Stimulated activated CD4-positive, alpha-beta T cell treated with anti-CD3 and anti-CD28 coated beads, Interleukin-1b, Interleukin-23, amount 100 ng/mL, for 24 hours (primary cell): ENCODE measurements at regions not wholly inside any gene's neighbourhood (a gene's known extent, or its start where the extent isn't known, plus 50 kb on each side); places are given as distances from the start of the nearest gene placed in this dataset.

Experiments
- DNase-seq, 4 experiments: peaks; one replicate each; pipeline ENCODE4 v3.0.0-alpha.2; 2020; ENCODE audit warnings: low read depth in 4 of 4, low spot score in 1 of 4

DNA sequence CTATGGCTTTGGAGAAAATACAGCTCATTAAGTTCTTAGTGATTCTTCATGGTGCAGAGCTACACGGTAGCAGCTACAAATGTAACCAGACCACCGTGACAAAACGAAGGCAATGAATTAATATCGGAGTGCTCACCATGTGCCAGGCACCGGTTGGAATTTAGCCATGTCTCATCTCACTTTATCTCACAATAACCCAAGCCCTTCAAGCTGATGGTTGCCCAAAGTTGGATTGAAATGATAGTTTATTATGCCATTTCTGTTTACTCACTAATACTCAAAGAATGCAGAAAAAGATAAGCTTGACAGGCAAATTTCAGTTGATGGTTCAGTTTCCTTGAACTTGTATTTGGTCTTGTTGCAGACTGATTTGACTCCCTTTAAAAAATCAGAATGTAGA, 312.6 kb downstream of the SKIDA1 start:
- DNase-seq: no peak

DNA sequence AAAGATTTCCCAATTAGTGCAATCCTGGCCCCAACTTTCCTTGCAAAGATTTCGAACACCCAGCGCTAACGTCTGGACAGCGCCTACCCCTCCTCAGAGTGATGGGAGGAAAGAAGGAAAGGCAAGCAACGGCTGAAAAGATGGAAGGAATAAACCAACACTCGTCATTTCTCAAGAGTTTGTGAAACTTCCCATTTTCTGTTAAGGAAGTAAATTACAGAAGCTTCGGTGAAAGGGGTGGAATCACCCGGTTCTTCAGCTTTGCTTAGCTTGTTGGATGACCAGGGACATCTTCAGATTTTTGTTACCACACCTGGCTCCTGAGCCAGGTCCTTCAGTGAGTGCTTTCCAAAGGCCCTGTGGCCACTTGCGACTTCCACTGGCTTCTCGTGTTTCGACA, 313.1 kb downstream of the SKIDA1 start:
- DNase-seq: no peak

DNA sequence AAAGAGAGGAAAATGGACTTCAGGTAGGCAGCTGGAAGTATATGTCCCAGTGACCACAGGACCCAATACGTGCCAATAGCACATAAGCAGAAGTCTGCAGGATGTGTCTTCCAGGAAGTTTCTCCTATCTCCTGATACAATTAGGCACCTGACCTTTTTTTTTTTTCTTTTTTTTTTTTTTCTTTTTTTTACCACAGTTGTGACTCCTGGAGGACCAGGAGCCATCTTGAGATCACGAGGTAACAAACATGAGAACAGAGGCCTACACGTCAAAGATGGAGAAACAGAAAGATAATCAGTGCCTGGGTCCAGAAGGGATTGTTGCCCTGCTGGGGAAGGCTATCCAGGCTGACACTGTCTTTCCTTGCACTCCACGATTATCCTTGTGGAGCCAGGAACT, 312.4 kb upstream of the NEBL start:
- no peak for DNase-seq

- DNase-seq: no peak
These were observed 311.7 kb upstream of the NEBL start for GRCh38 chr10:21208666-21209316.

GRCh38 chr10:21207852-21208646, 310.9 kb upstream of the NEBL start:
- no peak for DNase-seq

- no peak for DNase-seq
These were observed 308.2 kb upstream of the NEBL start for GRCh38 chr10:21205328-21205727.

- no peak for DNase-seq
These were observed 306.5 kb upstream of the NEBL start for GRCh38 chr10:21203473-21204107.

GRCh38 chr10:21202776-21203462, 305.8 kb upstream of the NEBL start:
- DNase-seq: no peak

DNA sequence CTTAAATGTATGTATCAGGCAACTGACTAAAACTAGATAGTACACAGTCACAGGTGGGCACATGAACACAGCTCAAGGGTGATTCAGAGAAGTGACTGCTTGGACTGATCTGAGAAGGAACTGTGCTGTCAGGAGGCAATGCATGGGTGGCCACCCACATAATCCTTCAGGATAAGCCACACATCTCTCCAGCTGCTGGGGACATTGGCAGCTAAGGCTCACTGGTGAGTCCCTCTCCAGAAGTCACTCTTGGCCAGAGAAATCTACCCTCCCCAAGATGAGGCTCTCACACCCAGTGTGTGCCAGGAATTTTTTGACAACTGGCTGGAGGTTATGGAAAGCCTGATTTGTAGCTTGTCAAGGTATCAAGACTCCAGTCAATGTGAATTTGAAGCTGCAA, 302.4 kb upstream of the NEBL start:
- no peak for DNase-seq

DNA sequence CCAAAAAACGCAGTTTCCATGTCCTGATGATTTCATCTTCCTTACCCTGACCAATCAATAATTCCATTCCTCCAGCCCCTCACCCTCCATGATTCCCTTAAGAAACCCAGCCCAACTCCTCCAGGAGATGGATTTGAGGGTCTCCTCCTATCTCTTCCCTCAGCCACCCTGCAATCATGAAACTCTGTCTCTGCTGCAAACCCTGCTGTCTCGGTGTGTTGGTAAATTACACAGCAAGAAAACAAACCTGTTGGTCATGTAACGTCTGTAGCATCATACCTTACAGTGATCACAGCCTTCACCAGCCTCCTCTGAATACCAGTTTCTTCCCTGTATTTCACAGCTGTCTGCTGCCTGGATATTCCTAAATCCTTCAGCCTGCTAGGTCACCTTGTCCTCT, 300.7 kb upstream of the NEBL start:
- no peak for DNase-seq

DNA sequence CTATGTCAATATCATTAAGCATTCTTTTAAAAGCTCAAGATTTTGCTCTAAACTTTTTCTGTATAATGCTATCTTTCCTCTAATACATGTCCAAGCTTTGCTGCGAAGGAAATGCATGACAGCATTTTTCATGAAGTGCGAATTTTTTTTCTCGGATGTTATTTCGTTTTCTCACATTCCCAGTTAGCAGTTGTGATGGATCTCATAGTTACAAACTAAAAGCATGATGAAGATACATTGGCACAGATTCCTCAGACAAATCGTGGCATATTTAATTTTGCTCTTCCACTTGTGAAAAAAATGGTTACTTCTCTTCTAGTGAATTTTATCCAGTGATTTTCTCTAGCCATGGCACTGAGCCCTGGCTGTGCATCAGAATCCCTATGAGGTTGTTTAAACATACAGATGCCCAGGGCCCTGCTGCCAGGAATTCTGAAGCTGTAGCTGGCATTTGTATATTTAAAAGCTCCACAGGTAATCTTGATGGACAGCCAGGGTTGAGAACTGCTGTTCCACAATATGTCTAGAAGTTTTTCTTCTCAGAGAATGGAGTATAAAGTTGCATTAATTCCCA, 299.8 kb upstream of the NEBL start:
- DNase-seq: no peak

DNA sequence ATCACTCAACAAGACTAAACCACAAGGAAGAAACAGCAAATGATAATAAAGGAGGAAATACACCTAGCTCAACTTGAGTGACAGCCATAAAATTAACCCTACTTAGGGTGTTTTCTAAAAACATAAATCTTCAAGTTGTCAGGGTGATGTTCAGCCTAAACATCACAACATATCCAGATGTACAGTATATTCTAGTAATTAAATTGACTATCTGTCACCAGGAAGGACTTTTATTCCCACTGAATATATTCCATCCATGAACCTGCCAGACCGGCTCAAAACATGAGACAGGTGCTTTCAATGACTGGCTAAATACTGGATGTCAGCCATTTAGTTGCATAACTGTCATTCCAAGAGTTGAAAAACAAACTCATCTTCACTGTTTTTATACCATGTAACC, 298.1 kb upstream of the NEBL start:
- DNase-seq: no peak

GRCh38 chr10:21194510-21194993, 297.4 kb upstream of the NEBL start:
- DNase-seq: no peak

DNA sequence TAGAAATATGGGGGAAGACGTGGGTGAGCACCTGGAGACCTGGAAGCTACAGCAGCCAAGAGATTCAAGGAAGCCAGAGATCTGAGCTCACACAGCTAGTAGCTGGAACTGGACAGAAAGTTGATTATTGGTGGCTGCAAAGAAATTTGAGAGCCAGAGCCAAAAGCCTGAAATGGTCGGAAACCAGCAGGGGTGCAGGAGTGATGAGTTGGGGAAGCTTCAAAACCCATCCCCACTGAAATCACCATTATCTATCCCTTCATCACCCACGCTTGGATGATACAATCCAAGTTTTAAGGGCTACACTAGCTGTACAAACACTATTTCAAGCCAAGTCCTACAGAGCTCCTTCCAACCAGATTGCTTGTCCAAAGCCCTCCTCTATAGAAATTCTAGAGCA, 296.1 kb upstream of the NEBL start:
- no peak for DNase-seq

DNA sequence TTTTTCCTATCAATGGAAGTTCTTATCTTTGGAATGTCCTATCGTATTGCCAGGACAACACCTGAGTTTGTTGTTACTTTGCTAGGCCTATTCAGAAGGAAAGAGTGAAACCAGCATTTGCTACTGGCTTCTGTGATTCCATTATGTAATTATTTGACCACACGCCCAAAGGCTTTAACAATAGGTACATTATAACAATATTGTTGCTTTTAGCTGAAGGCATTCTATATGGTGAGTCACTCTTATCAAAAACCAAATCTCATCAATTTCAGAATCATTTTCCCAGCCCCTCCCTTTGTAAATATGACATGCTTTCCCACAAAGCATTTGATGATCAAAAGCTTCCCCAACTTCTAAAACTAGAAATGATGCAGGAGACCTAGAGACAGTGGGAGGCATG, 294.4 kb upstream of the NEBL start:
- no peak for DNase-seq

DNA sequence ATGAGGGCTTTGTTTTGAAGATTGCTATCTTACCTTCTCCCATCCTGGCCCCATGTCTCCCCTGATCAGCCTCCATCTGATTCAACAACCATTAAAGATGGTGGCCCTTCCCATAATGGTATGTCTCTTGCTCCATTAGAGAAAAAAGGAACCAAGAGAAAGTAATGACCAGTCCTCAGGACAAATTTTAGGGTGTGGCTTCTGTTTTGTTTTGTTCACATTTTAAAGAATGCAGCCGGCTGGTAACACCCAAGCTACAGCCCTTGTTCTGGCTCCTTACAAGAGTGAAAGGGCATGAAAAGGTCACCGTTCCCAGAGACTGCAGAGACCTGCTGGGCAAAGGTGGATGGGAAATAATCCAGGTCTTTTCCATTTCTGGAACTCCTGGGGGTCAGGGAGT, 287.9 kb upstream of the NEBL start:
- DNase-seq: no peak

GRCh38 chr10:21184216-21184615, 287.1 kb upstream of the NEBL start:
- DNase-seq: no peak

DNA sequence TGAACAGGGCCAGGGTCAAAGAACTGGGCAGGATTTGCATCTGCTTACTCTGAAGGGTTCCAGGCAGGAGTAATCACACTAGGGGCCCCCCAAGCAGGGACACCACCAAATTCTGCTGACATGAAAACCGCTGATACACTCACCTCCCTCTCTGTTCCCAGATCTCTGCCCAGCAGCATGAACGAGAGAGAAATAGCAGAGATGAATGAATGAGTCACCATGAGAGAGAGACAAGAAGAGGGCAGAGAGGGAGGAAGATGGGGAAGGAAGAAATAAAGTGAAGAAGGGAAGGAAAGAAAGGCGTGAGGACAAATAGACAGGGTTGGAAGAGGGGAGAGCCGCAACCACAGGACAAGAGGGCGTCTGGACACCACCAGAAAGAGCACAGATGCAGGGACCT, 285.9 kb upstream of the NEBL start:
- no peak for DNase-seq

DNA sequence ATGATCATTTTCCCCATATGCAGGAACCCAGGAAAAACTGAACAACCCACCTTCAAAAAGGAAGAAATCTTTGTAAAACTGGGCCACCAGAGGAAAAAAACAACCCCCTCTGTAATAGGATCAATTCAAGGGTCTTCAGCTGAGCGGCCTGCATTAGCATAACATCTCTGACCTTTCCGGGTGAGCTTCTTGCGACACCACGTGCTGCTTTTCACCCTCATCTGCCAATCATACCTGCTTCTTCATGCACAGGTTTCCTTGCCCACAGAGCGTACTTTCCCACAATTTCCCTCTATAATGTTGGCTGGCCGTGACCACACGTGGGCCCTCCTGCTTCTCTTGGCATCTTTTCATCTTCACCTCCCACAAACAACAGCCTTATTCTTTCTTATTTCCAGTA, 284.3 kb upstream of the NEBL start:
- no peak for DNase-seq

DNA sequence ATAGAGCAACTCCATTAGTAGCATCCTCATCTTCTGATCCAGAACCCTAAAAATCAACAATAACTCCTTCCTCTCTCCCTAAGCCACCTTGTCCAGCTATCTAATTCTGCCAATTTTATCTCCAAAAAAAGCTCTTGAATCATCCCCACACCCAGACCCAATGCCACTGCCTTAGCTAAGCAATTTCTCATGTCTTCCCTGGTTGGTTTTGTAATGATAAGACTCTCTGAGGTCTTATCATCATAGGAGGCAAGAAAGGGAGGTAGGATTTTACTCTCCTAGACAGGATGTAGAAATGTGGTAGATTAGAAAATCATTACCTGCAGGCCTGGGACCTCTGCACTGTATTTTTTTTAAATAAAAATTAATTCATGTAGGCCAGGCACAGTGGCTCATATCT, 283.5 kb upstream of the NEBL start:
- DNase-seq: no peak

GRCh38 chr10:21176934-21177480, 279.9 kb upstream of the NEBL start:
- DNase-seq: no peak
